NB4 (cell line): ENCODE measurements at regions not wholly inside any gene's neighbourhood (a gene's known extent, or its start where the extent isn't known, plus 50 kb on each side); places are given as distances from the start of the nearest gene placed in this dataset.

Experiments used
- MYC ChIP-seq: IDR thresholded peaks from 2 replicates; pipeline ENCODE4 v1.6.1; 2011; ENCODE audit warnings: low read depth, low read length
- POLR2A ChIP-seq: IDR thresholded peaks from 2 replicates; pipeline ENCODE4 v1.6.1; 2011; ENCODE audit warnings: mild to moderate bottlenecking; ENCODE audit not compliant: insufficient read length; ENCODE audit errors: extremely low read depth
- TF ChIP-seq, protein P1 (sequence below): IDR thresholded peaks from one replicate; pipeline ENCODE4 v1.5.1; 2012; ENCODE audit warnings: low read depth, low read length

DNA sequence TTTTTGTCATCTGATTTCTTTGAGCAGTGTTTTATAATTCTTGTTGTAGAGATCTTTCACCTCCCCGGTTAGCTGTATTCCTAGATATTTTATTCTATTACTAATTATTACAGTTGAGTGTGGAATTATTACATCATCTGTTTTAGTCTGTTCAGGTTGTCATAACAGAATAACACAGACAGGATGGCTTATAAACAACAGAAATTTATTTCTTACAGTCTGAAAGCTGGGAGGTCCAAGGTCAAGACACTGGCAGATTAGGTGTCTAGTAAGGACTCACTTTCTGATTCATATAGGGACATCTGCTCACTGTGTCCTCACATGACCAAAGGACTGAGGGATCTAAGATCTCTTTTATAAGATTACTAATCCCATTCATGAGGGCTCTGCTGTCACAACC is 121.3 kb upstream of the THBS1 start:
- TF ChIP-seq, protein P1, sequence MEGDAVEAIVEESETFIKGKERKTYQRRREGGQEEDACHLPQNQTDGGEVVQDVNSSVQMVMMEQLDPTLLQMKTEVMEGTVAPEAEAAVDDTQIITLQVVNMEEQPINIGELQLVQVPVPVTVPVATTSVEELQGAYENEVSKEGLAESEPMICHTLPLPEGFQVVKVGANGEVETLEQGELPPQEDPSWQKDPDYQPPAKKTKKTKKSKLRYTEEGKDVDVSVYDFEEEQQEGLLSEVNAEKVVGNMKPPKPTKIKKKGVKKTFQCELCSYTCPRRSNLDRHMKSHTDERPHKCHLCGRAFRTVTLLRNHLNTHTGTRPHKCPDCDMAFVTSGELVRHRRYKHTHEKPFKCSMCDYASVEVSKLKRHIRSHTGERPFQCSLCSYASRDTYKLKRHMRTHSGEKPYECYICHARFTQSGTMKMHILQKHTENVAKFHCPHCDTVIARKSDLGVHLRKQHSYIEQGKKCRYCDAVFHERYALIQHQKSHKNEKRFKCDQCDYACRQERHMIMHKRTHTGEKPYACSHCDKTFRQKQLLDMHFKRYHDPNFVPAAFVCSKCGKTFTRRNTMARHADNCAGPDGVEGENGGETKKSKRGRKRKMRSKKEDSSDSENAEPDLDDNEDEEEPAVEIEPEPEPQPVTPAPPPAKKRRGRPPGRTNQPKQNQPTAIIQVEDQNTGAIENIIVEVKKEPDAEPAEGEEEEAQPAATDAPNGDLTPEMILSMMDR, result no peak
- TF ChIP-seq MYC (no peak), POLR2A (no peak)
